ENCODE measurements at regions not wholly inside any gene's neighbourhood (a gene's known extent, or its start where the extent isn't known, plus 50 kb on each side); places are given as distances from the start of the nearest gene placed in this dataset.

DNA sequence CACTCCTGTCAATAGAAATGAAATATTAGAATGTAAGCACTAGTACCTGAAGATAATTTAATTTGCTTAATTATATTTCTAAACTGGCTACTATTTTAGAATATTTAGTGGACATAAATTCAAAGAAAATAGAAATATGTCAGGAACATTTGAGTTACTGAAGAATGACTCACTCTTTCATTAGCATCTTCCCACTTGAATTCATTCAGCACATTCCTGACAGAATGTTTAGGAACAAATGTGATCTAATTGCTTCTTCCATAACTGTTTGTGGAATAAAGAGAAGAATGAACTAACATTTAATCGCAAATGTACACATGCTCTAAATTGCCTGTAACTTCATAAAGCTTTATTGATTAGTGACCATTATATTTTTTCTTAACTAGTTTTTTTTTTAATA, 306.2 kb upstream of the ADAMTSL1 start:
- in situ Hi-C loops (cut with MboI) (no loop called here), intact Hi-C loops (cut with micrococcal nuclease) (no loop called here)
- no peak overlapping the region for H2AFZ ChIP-seq (ENCODE audit: low read depth, low read length)
- 0% methylated on average over 1 of the region's 1 CpG for WGBS (ENCODE audit: insufficient coverage, low coverage, missing lambda C conversion rate)
- H3K9me1 ChIP-seq (ENCODE audit: control insufficient read depth, insufficient read depth, low read length), result no peaks in the 10 kb centered on the region
- H3K79me2 ChIP-seq (ENCODE audit: control insufficient read depth, insufficient read depth, low read length), result no peaks in the 10 kb centered on the region
- no peaks in the 10 kb centered on the region for H4K20me1 ChIP-seq (replicated peaks; ENCODE audit: control insufficient read depth, insufficient read depth, low read length)
- no peak overlapping the region for H3K27ac ChIP-seq (ENCODE audit: extremely low read depth, low read depth, low read length)
- no peaks in the 10 kb centered on the region for H3K27me3 ChIP-seq (ENCODE audit: control insufficient read depth in 2 of 2, insufficient read depth in 2 of 2, low read length in 2 of 2)
- DNase-seq (ENCODE audit: extremely low read depth in 1 of 4, low spot score in 3 of 4) (no peak), ATAC-seq (no peak), FAIRE-seq (no peak)
- no peaks in the 10 kb centered on the region for H3K4me1 ChIP-seq (replicated peaks in 1 of 2; ENCODE audit: control insufficient read depth in 2 of 2, insufficient read depth in 2 of 2, low read length in 2 of 2)
- no peak overlapping the region for H3K4me3 ChIP-seq
- no TSS peak for BruUV-seq (replicated peaks)
- no peaks in the 10 kb centered on the region for H3K9me3 ChIP-seq (replicated peaks; ENCODE audit: control insufficient read depth, insufficient read depth, low read depth, low read length)
- no peak overlapping the region for H3K4me2 ChIP-seq (ENCODE audit: insufficient read depth, low read length)
- no peaks in the 10 kb centered on the region for H3K36me3 ChIP-seq (ENCODE audit: control insufficient read depth, insufficient read depth, low read length)
- POLR2A ChIA-PET, result no interaction called here
- H3K9ac ChIP-seq (ENCODE audit: insufficient read depth in 1 of 2, low read depth in 2 of 2, low read length in 2 of 2), result no peak overlapping the region
- CTCF ChIA-PET (ENCODE audit: low intra/inter-chr PET ratio), result no interaction called here
- no peak for TF ChIP-seq ZNF143 (CRISPR knock-in tag; IDR thresholded peaks at IDR 0.05)
- TF ChIP-seq HNRNPK (IDR thresholded peaks at IDR 0.05; ENCODE audit: low read depth, low read length, poor library complexity, severe bottlenecking), result no peak
- TF ChIP-seq NR2C1 (IDR thresholded peaks at IDR 0.05), result no peak
- TF ChIP-seq NR2C1 (tag; IDR thresholded peaks at IDR 0.05), result no peak
- no peak for TF ChIP-seq MYNN (IDR thresholded peaks at IDR 0.05)
- no peak for TF ChIP-seq MYNN (CRISPR knock-in tag; IDR thresholded peaks at IDR 0.05)
- no peak for TF ChIP-seq JUNB (CRISPR knock-in tag; conservative IDR thresholded peaks at IDR 0.05)
- no peak for TF ChIP-seq RAD51 (IDR thresholded peaks at IDR 0.05; ENCODE audit: borderline replicate concordance, low read depth)
- no peak for TF ChIP-seq SAFB2 (IDR thresholded peaks at IDR 0.05; ENCODE audit: borderline replicate concordance, low read depth, low read length, severe bottlenecking)
- TF ChIP-seq RFX5 (IDR thresholded peaks at IDR 0.05; ENCODE audit: low read depth, low read length), result no peak
- no peak for TF ChIP-seq TCF7 (IDR thresholded peaks at IDR 0.05; ENCODE audit: borderline replicate concordance)
- no peak for TF ChIP-seq HLTF (IDR thresholded peaks at IDR 0.05)
- TF ChIP-seq ZSCAN32 (CRISPR knock-in tag; IDR thresholded peaks at IDR 0.05), result no peak
- no peak for TF ChIP-seq TOE1 (IDR thresholded peaks at IDR 0.05; ENCODE audit: borderline replicate concordance)
- TF ChIP-seq TOE1 (CRISPR knock-in tag; IDR thresholded peaks at IDR 0.05; ENCODE audit: borderline replicate concordance, low read depth), result no peak
- TF ChIP-seq, protein P1, sequence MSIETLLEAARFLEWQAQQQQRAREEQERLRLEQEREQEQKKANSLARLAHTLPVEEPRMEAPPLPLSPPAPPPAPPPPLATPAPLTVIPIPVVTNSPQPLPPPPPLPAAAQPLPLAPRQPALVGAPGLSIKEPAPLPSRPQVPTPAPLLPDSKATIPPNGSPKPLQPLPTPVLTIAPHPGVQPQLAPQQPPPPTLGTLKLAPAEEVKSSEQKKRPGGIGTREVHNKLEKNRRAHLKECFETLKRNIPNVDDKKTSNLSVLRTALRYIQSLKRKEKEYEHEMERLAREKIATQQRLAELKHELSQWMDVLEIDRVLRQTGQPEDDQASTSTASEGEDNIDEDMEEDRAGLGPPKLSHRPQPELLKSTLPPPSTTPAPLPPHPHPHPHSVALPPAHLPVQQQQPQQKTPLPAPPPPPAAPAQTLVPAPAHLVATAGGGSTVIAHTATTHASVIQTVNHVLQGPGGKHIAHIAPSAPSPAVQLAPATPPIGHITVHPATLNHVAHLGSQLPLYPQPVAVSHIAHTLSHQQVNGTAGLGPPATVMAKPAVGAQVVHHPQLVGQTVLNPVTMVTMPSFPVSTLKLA (conservative IDR thresholded peaks at IDR 0.05), result no peak
- no peak for TF ChIP-seq SIX5 (IDR thresholded peaks at IDR 0.05; ENCODE audit: borderline replicate concordance in 1 of 2, insufficient read depth in 1 of 2, low read depth in 1 of 2, low read length in 2 of 2)
- TF ChIP-seq, protein P2, sequence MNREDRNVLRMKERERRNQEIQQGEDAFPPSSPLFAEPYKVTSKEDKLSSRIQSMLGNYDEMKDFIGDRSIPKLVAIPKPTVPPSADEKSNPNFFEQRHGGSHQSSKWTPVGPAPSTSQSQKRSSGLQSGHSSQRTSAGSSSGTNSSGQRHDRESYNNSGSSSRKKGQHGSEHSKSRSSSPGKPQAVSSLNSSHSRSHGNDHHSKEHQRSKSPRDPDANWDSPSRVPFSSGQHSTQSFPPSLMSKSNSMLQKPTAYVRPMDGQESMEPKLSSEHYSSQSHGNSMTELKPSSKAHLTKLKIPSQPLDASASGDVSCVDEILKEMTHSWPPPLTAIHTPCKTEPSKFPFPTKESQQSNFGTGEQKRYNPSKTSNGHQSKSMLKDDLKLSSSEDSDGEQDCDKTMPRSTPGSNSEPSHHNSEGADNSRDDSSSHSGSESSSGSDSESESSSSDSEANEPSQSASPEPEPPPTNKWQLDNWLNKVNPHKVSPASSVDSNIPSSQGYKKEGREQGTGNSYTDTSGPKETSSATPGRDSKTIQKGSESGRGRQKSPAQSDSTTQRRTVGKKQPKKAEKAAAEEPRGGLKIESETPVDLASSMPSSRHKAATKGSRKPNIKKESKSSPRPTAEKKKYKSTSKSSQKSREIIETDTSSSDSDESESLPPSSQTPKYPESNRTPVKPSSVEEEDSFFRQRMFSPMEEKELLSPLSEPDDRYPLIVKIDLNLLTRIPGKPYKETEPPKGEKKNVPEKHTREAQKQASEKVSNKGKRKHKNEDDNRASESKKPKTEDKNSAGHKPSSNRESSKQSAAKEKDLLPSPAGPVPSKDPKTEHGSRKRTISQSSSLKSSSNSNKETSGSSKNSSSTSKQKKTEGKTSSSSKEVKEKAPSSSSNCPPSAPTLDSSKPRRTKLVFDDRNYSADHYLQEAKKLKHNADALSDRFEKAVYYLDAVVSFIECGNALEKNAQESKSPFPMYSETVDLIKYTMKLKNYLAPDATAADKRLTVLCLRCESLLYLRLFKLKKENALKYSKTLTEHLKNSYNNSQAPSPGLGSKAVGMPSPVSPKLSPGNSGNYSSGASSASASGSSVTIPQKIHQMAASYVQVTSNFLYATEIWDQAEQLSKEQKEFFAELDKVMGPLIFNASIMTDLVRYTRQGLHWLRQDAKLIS (CRISPR knock-in tag; IDR thresholded peaks at IDR 0.05), result no peak

All from K562 (cell line).